Lower leg skin (tissue), 3 donors: ENCODE measurements at regions not wholly inside any gene's neighbourhood (a gene's known extent, or its start where the extent isn't known, plus 50 kb on each side); places are given as distances from the start of the nearest gene placed in this dataset.

Experiments
- CTCF ChIP-seq, 3 donors: fragments of 450-650 bp; IDR thresholded peaks; one replicate each; pipeline ENCODE4 v1.5.1; 2016; ENCODE audit warnings: antibody characterized with exemption in 3 of 3, mild to moderate bottlenecking in 3 of 3, moderate library complexity in 2 of 3
- POLR2A ChIP-seq, 2 donors: fragments of 450-650 bp; IDR thresholded peaks; one replicate each; pipeline ENCODE4 v1.6.1; 2016 to 2017; ENCODE audit warnings: antibody characterized with exemption in 2 of 2, mild to moderate bottlenecking in 1 of 2, moderate library complexity in 1 of 2

GRCh38 chr3:72510247-72510646 is 338.0 kb downstream of the SHQ1 start:
- TF ChIP-seq CTCF (IDR thresholded peaks at IDR 0.05) (no peak), POLR2A (IDR thresholded peaks at IDR 0.05) (no peak)
